ENCODE measurements at regions not wholly inside any gene's neighbourhood (a gene's known extent, or its start where the extent isn't known, plus 50 kb on each side); places are given as distances from the start of the nearest gene placed in this dataset.

DNA sequence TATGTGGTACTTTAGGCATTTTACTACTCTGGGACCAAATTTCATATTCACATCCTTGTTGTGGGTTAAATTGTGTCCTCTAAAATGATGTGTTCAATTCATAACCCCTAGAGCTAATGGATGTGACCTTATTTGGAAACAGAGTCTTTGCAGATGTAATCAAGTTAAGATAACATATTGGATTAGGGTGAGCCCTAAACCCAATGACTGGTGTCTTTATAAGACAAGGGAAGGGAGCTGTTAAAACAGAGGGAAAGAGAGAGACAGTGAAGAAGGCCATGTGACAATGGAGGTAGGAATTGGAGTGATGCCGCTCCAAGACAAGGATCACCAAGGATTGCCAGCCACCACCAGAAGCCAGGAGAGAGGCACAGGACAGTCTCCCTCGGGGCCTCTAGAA is 220.0 kb downstream of the ADGRG6 start:
- no peak for TF ChIP-seq CTCF (conservative IDR thresholded peaks at IDR 0.05)
- no peaks in the 10 kb centered on the region for H3K4me1 Mint-ChIP-seq (ENCODE audit: unreplicated experiment)
- no peak overlapping the region for H3K4me3 Mint-ChIP-seq
- H3K36me3 Mint-ChIP-seq = no peaks in the 10 kb centered on the region
- H3K9me3 Mint-ChIP-seq = peaks cover 4% of the 10 kb centered on the region
- peaks cover 3% of the 10 kb centered on the region for H3K27me3 Mint-ChIP-seq
- DNase-seq (ENCODE audit: extremely low spot score, unreplicated experiment) = no peak
- no peak overlapping the region for H3K27ac Mint-ChIP-seq

- no peak for TF ChIP-seq CTCF (conservative IDR thresholded peaks at IDR 0.05)
- no peaks in the 10 kb centered on the region for H3K9me3 Mint-ChIP-seq
- H3K27ac Mint-ChIP-seq = no peak overlapping the region
- H3K4me3 Mint-ChIP-seq = no peak overlapping the region
- DNase-seq (ENCODE audit: extremely low spot score, unreplicated experiment) = no peak
- H3K27me3 Mint-ChIP-seq = peaks cover 6% of the 10 kb centered on the region
- no peaks in the 10 kb centered on the region for H3K36me3 Mint-ChIP-seq
- H3K4me1 Mint-ChIP-seq (ENCODE audit: unreplicated experiment) = no peaks in the 10 kb centered on the region
Measured at GRCh38 chr6:142523515-142524375, 221.9 kb downstream of the ADGRG6 start.

DNA sequence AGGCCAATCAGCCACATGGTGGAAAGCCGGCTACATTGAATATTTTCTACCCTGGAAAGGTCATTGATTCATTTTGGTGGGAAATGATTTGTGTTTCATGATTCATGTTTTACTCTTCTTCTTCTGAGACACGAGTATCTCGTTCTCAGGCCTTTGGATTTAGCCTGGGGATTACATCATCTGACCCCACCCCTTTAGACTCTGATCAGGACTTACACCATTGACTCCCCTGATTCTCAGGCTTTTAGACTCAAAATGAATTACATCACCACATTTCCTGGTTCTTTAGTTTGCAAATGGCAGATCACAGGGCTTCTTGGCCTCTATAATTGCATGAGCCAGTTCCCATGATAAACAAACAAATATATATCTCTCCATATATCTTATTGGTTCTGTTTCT is 228.8 kb downstream of the ADGRG6 start:
- H3K9me3 Mint-ChIP-seq = peaks cover 5% of the 10 kb centered on the region
- no peak overlapping the region for H3K4me3 Mint-ChIP-seq
- H3K27me3 Mint-ChIP-seq = peaks cover 6% of the 10 kb centered on the region
- TF ChIP-seq CTCF (conservative IDR thresholded peaks at IDR 0.05) = no peak
- no peaks in the 10 kb centered on the region for H3K4me1 Mint-ChIP-seq (ENCODE audit: unreplicated experiment)
- no peak overlapping the region for H3K27ac Mint-ChIP-seq
- no peaks in the 10 kb centered on the region for H3K36me3 Mint-ChIP-seq
- DNase-seq (ENCODE audit: extremely low spot score, unreplicated experiment) = no peak

DNA sequence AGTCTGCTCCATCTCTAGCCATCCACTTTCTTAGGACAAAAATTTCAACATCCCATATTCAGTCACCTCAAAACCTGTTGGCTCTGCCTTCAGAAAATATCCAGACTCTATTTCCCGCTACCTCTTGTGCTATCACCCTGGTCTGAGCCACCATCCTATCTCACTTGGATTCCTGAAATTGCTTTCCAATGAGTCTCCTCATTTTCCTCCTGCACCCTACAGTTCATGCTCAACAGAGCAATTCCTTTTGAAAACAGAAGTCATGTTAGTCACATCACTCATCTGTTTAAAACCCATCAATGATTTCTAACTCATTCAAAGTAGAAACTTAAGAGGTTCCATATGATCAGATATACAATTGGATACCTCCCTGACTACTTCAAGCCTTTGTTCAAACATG is 229.9 kb downstream of the ADGRG6 start:
- TF ChIP-seq CTCF (conservative IDR thresholded peaks at IDR 0.05) = no peak
- Mint-ChIP-seq H3K36me3 (no peaks in the 10 kb centered on the region), H3K27me3 (peaks cover 3% of the 10 kb centered on the region), H3K4me3 (no peak overlapping the region), H3K27ac (no peak overlapping the region), H3K4me1 (ENCODE audit: unreplicated experiment) (no peaks in the 10 kb centered on the region), H3K9me3 (peaks cover 6% of the 10 kb centered on the region)
- no peak for DNase-seq (ENCODE audit: extremely low spot score, unreplicated experiment)

GRCh38 chr6:142534076-142534475 is 232.3 kb downstream of the ADGRG6 start:
- H3K27me3 Mint-ChIP-seq = no peaks in the 10 kb centered on the region

More at GRCh38 chr6:142534076-142534475, 232.3 kb downstream of the ADGRG6 start:
- Mint-ChIP-seq H3K9me3 (peaks cover 6% of the 10 kb centered on the region), H3K4me3 (no peak overlapping the region), H3K27ac (no peak overlapping the region), H3K4me1 (ENCODE audit: unreplicated experiment) (no peaks in the 10 kb centered on the region), H3K36me3 (no peaks in the 10 kb centered on the region)
- no peak for DNase-seq (ENCODE audit: extremely low spot score, unreplicated experiment)
- TF ChIP-seq CTCF (conservative IDR thresholded peaks at IDR 0.05) = no peak

All from type B pancreatic cell (in vitro differentiated cells).